ENCODE measurements at regions not wholly inside any gene's neighbourhood (a gene's known extent, or its start where the extent isn't known, plus 50 kb on each side); places are given as distances from the start of the nearest gene placed in this dataset.

GRCh38 chr6:71567562-71567961, 279.0 kb downstream of the OGFRL1 start:
- H3K9me3 ChIP-seq (ENCODE audit: control insufficient read depth, insufficient read depth, low read length), result no peaks in the 10 kb centered on the region
- no peak overlapping the region for H3K4me3 ChIP-seq (ENCODE audit: low read length)

GRCh38 chr6:71577766-71578165, 289.2 kb downstream of the OGFRL1 start:
- Histone ChIP-seq H3K79me2 (ENCODE audit: control insufficient read depth, low read length) (no peaks in the 10 kb centered on the region), H3K9me3 (ENCODE audit: control insufficient read depth, insufficient read depth, low read length) (no peaks in the 10 kb centered on the region), H3K36me3 (ENCODE audit: control insufficient read depth, low read length) (no peaks in the 10 kb centered on the region), H4K20me1 (ENCODE audit: control insufficient read depth, insufficient read depth, low read depth, low read length) (no peaks in the 10 kb centered on the region), H3K27ac (ENCODE audit: low read depth, low read length) (no peak overlapping the region), H3F3A (ENCODE audit: control insufficient read depth, insufficient read depth) (no peaks in the 10 kb centered on the region), H3K4me1 (ENCODE audit: control insufficient read depth, low read length) (no peaks in the 10 kb centered on the region), H3K9me2 (replicated peaks; ENCODE audit: control insufficient read depth, low read length) (no peaks in the 10 kb centered on the region), H3K4me3 (ENCODE audit: low read length) (no peak overlapping the region), H3K27me3 (ENCODE audit: control insufficient read depth, low read length) (peaks cover 3% of the 10 kb centered on the region; the same call in 1 of the 2 replicates), H3K4me2 (ENCODE audit: low read length) (no peak overlapping the region)
- TF ChIP-seq, protein P1, sequence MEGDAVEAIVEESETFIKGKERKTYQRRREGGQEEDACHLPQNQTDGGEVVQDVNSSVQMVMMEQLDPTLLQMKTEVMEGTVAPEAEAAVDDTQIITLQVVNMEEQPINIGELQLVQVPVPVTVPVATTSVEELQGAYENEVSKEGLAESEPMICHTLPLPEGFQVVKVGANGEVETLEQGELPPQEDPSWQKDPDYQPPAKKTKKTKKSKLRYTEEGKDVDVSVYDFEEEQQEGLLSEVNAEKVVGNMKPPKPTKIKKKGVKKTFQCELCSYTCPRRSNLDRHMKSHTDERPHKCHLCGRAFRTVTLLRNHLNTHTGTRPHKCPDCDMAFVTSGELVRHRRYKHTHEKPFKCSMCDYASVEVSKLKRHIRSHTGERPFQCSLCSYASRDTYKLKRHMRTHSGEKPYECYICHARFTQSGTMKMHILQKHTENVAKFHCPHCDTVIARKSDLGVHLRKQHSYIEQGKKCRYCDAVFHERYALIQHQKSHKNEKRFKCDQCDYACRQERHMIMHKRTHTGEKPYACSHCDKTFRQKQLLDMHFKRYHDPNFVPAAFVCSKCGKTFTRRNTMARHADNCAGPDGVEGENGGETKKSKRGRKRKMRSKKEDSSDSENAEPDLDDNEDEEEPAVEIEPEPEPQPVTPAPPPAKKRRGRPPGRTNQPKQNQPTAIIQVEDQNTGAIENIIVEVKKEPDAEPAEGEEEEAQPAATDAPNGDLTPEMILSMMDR (IDR thresholded peaks at IDR 0.05; ENCODE audit: low read depth, low read length, poor library complexity, severe bottlenecking), result no peak
- TF ChIP-seq EZH2phosphoT487 (IDR thresholded peaks at IDR 0.05; ENCODE audit: borderline replicate concordance, low read length), result no peak

More at GRCh38 chr6:71567562-71567961, 279.0 kb downstream of the OGFRL1 start:
- Histone ChIP-seq H4K20me1 (ENCODE audit: control insufficient read depth, insufficient read depth, low read depth, low read length) (no peaks in the 10 kb centered on the region), H3K4me1 (ENCODE audit: control insufficient read depth, low read length) (no peaks in the 10 kb centered on the region), H3K36me3 (ENCODE audit: control insufficient read depth, low read length) (no peaks in the 10 kb centered on the region), H3K27me3 (ENCODE audit: control insufficient read depth, low read length) (no peaks in the 10 kb centered on the region), H3K79me2 (ENCODE audit: control insufficient read depth, low read length) (no peaks in the 10 kb centered on the region), H3K27ac (ENCODE audit: low read depth, low read length) (no peak overlapping the region), H3K9me2 (replicated peaks; ENCODE audit: control insufficient read depth, low read length) (no peaks in the 10 kb centered on the region), H3K4me2 (ENCODE audit: low read length) (no peak overlapping the region), H3F3A (ENCODE audit: control insufficient read depth, insufficient read depth) (no peaks in the 10 kb centered on the region)
- TF ChIP-seq, protein P1 (IDR thresholded peaks at IDR 0.05; ENCODE audit: low read depth, low read length, poor library complexity, severe bottlenecking), result no peak
- no peak for TF ChIP-seq EZH2phosphoT487 (IDR thresholded peaks at IDR 0.05; ENCODE audit: borderline replicate concordance, low read length)

- peaks cover 3% of the 10 kb centered on the region; the same call in 1 of the 2 replicates for H3K27me3 ChIP-seq (ENCODE audit: control insufficient read depth, low read length)
- no peaks in the 10 kb centered on the region for H3K79me2 ChIP-seq (ENCODE audit: control insufficient read depth, low read length)
- no peak overlapping the region for H3K4me2 ChIP-seq (ENCODE audit: low read length)
- no peaks in the 10 kb centered on the region for H3K9me2 ChIP-seq (replicated peaks; ENCODE audit: control insufficient read depth, low read length)
- H3K36me3 ChIP-seq (ENCODE audit: control insufficient read depth, low read length), result no peaks in the 10 kb centered on the region
- no peaks in the 10 kb centered on the region for H3K9me3 ChIP-seq (ENCODE audit: control insufficient read depth, insufficient read depth, low read length)
- TF ChIP-seq, protein P1 (IDR thresholded peaks at IDR 0.05; ENCODE audit: low read depth, low read length, poor library complexity, severe bottlenecking), result no peak
- TF ChIP-seq EZH2phosphoT487 (IDR thresholded peaks at IDR 0.05; ENCODE audit: borderline replicate concordance, low read length), result no peak
- H3F3A ChIP-seq (ENCODE audit: control insufficient read depth, insufficient read depth), result no peaks in the 10 kb centered on the region
- H4K20me1 ChIP-seq (ENCODE audit: control insufficient read depth, insufficient read depth, low read depth, low read length), result no peaks in the 10 kb centered on the region
- H3K4me1 ChIP-seq (ENCODE audit: control insufficient read depth, low read length), result no peaks in the 10 kb centered on the region
- no peak overlapping the region for H3K4me3 ChIP-seq (ENCODE audit: low read length)
- no peak overlapping the region for H3K27ac ChIP-seq (ENCODE audit: low read depth, low read length)
Observed at GRCh38 chr6:71579902-71580301, 291.3 kb downstream of the OGFRL1 start.

Measured in DOHH2 (cell line).